H1 (cell line): ENCODE measurements at regions not wholly inside any gene's neighbourhood (a gene's known extent, or its start where the extent isn't known, plus 50 kb on each side); places are given as distances from the start of the nearest gene placed in this dataset.

Source experiments
- CTCF ChIA-PET: fragments of 300-600 bp; sonication (Branson Sonifier 250); formaldehyde crosslinking; loops from one replicate; lab custom pipeline; 2021; ENCODE audit not compliant: partially characterized antibody; lab: Charles Lee
- POLR2A ChIA-PET: fragments of 300-600 bp; sonication (Branson Sonifier 250); formaldehyde crosslinking; loops from one replicate; lab custom pipeline; 2021; ENCODE audit warnings: inconsistent platforms; ENCODE audit not compliant: partially characterized antibody; lab: Charles Lee
- DNase-seq, 2 experiments: peaks; one replicate each; pipeline versions ENCODE4 v3.0.0 to v3.0.0-alpha.2; 2010 to 2022; ENCODE audit warnings: low spot score in 2 of 2, low read depth in 1 of 2, mixed read lengths in 1 of 2
- FAIRE-seq: peaks from 2 replicates; lab custom pipeline; 2011; peaks lifted over from hg19 to GRCh38; lab: Jason Lieb, UNC
- H2AFZ ChIP-seq: 2 replicates; pipeline ENCODE4 v1.8.1; 2012; ENCODE audit warnings: low read length, inconsistent platforms
- H2AK5ac ChIP-seq: 2 replicates; pipeline ENCODE4 v1.6.1; 2013; ENCODE audit warnings: low read depth, low read length
- H2BK120ac ChIP-seq: replicated peaks from 2 replicates; pipeline ENCODE3; 2013; ENCODE audit warnings: low read depth, low read length, inconsistent platforms
- H2BK12ac ChIP-seq: 2 replicates; pipeline ENCODE4 v1.6.1; 2013; ENCODE audit warnings: low read depth, low read length
- H2BK15ac ChIP-seq: 2 replicates; pipeline ENCODE4 v1.6.1; 2013; ENCODE audit warnings: low read length
- H2BK20ac ChIP-seq: 2 replicates; pipeline ENCODE4 v1.6.1; 2013; ENCODE audit warnings: low read length
- H2BK5ac ChIP-seq: 2 replicates; pipeline ENCODE4 v1.6.1; 2013; ENCODE audit warnings: low read depth, low read length
- H3K14ac ChIP-seq: 2 replicates; pipeline ENCODE4 v1.6.1; 2013; ENCODE audit warnings: inconsistent platforms; ENCODE audit not compliant: insufficient read length
- H3K18ac ChIP-seq: 2 replicates; pipeline ENCODE4 v1.6.1; 2013; ENCODE audit warnings: low read length; ENCODE audit errors: extremely low read depth
- H3K23ac ChIP-seq: 2 replicates; pipeline ENCODE4 v1.6.1; 2013; ENCODE audit warnings: inconsistent platforms; ENCODE audit not compliant: insufficient read length
- H3K23me2 ChIP-seq: 2 replicates; pipeline ENCODE4 v1.6.1; 2013; ENCODE audit warnings: low read depth, low read length
- H3K27ac ChIP-seq: 2 replicates; pipeline ENCODE4 v1.6.1; 2011; ENCODE audit warnings: low read depth, low read length, inconsistent platforms
- H3K27me3 ChIP-seq, 4 experiments: replicated peaks in 1 of 4; 1 replicate in 1 of 4; 2 replicates in 3 of 4; pipeline versions ENCODE4 v1.6.1 to v1.8.1; 2011 to 2013; ENCODE audit warnings: low read length in 3 of 4, mild to moderate bottlenecking in 3 of 4, inconsistent platforms in 2 of 4, mixed read lengths in 2 of 4, moderate library complexity in 1 of 4; ENCODE audit not compliant: control insufficient read depth in 3 of 4, insufficient read depth in 3 of 4; ENCODE audit errors: extremely low read depth in 1 of 4
- H3K36me3 ChIP-seq, 4 experiments: 2 replicates each; pipeline versions ENCODE4 v1.6.1 to v1.8.1; 2011 to 2013; ENCODE audit warnings: mild to moderate bottlenecking in 4 of 4, low read length in 3 of 4, moderate library complexity in 2 of 4, control low read depth in 1 of 4, inconsistent platforms in 1 of 4; ENCODE audit not compliant: insufficient read depth in 4 of 4, control insufficient read depth in 2 of 4
- H3K4ac ChIP-seq: replicated peaks from 2 replicates; pipeline ENCODE3; 2013; ENCODE audit warnings: low read length, low read depth, mixed read lengths, inconsistent platforms; ENCODE audit not compliant: insufficient read length
- H3K4me1 ChIP-seq, 4 experiments: replicated peaks in 1 of 4; 1 replicate in 1 of 4; 2 replicates in 3 of 4; pipeline versions ENCODE4 v1.6.1 to v1.8.1; 2011 to 2013; ENCODE audit warnings: low read length in 3 of 4, inconsistent platforms in 2 of 4, mixed read lengths in 1 of 4; ENCODE audit not compliant: insufficient read depth in 4 of 4, control insufficient read depth in 3 of 4
- H3K4me2 ChIP-seq, 2 experiments: 2 replicates each; pipeline versions ENCODE4 v1.6.1 to v1.8.1; 2011 to 2013; ENCODE audit warnings: low read depth in 2 of 2, low read length in 2 of 2, control low read depth in 1 of 2, inconsistent platforms in 1 of 2, mild to moderate bottlenecking in 1 of 2; ENCODE audit not compliant: insufficient read depth in 1 of 2
- H3K4me3 ChIP-seq, 4 experiments: fragments of 200-600, 300-600 bp in 1 of 4; sonication (generic), shearing (Covaris generic), sonication (Bioruptor Twin) in 1 of 4; 2 replicates each; pipeline versions ENCODE4 v1.5.1 to v1.8.1; 2011 to 2016; ENCODE audit warnings: low read length in 4 of 4, low read depth in 3 of 4, control low read depth in 2 of 4, inconsistent platforms in 2 of 4, mild to moderate bottlenecking in 2 of 4, mixed read lengths in 1 of 4, moderate library complexity in 1 of 4; ENCODE audit not compliant: insufficient read depth in 2 of 4; ENCODE audit errors: extremely low read depth in 1 of 4
- H3K56ac ChIP-seq: replicated peaks from 2 replicates; pipeline ENCODE3; 2013; ENCODE audit warnings: low read depth, mild to moderate bottlenecking, mixed read lengths, low read length, inconsistent platforms; ENCODE audit not compliant: insufficient read length
- H3K79me1 ChIP-seq: 2 replicates; pipeline ENCODE4 v1.6.1; 2013; ENCODE audit warnings: low read depth, low read length, control low read depth
- H3K79me2 ChIP-seq, 2 experiments: 2 replicates each; pipeline versions ENCODE4 v1.6.1 to v1.8.1; 2012 to 2013; ENCODE audit warnings: low read length in 2 of 2, mild to moderate bottlenecking in 2 of 2, inconsistent platforms in 1 of 2; ENCODE audit not compliant: insufficient read depth in 2 of 2, control insufficient read depth in 1 of 2
- H3K9ac ChIP-seq, 4 experiments: replicated peaks in 1 of 4; 1 replicate in 1 of 4; 2 replicates in 3 of 4; pipeline versions ENCODE4 v1.6.1 to v1.8.1; 2011 to 2013; ENCODE audit warnings: low read depth in 3 of 4, low read length in 3 of 4, control low read depth in 2 of 4, mild to moderate bottlenecking in 2 of 4, moderate library complexity in 2 of 4, inconsistent platforms in 1 of 4; ENCODE audit errors: extremely low read depth in 1 of 4
- H3K9me3 ChIP-seq, 2 experiments: 2 replicates each; pipeline versions ENCODE4 v1.6.1 to v1.8.1; 2012 to 2013; ENCODE audit warnings: mild to moderate bottlenecking in 2 of 2, moderate library complexity in 2 of 2, control low read depth in 1 of 2, inconsistent platforms in 1 of 2, low read depth in 1 of 2, low read length in 1 of 2, mixed read lengths in 1 of 2; ENCODE audit not compliant: insufficient read depth in 2 of 2
- H4K20me1 ChIP-seq, 2 experiments: replicated peaks in 1 of 2; 2 replicates each; pipeline versions ENCODE3 to v1.8.1; 2011 to 2013; ENCODE audit warnings: inconsistent platforms in 2 of 2, low read length in 2 of 2, mild to moderate bottlenecking in 1 of 2; ENCODE audit not compliant: insufficient read depth in 2 of 2, control insufficient read depth in 1 of 2
- H4K5ac ChIP-seq: 2 replicates; pipeline ENCODE4 v1.6.1; 2013; ENCODE audit warnings: low read length, low read depth, mixed read lengths, inconsistent platforms; ENCODE audit not compliant: insufficient read length
- H4K8ac ChIP-seq: 2 replicates; pipeline ENCODE4 v1.8.0; 2013; ENCODE audit warnings: mild to moderate bottlenecking, moderate library complexity, low read length, inconsistent platforms; ENCODE audit not compliant: insufficient read depth; ENCODE audit errors: extremely low read depth
- H4K91ac ChIP-seq: replicated peaks from 2 replicates; pipeline ENCODE3; 2013; ENCODE audit warnings: low read length, mixed read lengths, inconsistent platforms; ENCODE audit not compliant: insufficient read length
- ATF3 ChIP-seq: IDR thresholded peaks from 2 replicates; pipeline ENCODE4 v1.6.1; 2011; ENCODE audit warnings: low read depth, mild to moderate bottlenecking, low read length; ENCODE audit not compliant: insufficient read depth
- CHD1 ChIP-seq: IDR thresholded peaks from 2 replicates; pipeline ENCODE4 v1.6.1; 2012; ENCODE audit warnings: low read depth, low read length, improper control_type of control experiment
- E2F6 ChIP-seq: IDR thresholded peaks from 2 replicates; pipeline ENCODE4 v1.6.1; 2012; ENCODE audit warnings: inconsistent platforms
- SAP30 ChIP-seq: fragments of 300-600 bp; sonication (generic); IDR thresholded peaks from 2 replicates; pipeline ENCODE4 v1.7.1; 2012; ENCODE audit warnings: low read length, moderate library complexity, mild to moderate bottlenecking, inconsistent platforms; ENCODE audit not compliant: insufficient read depth, insufficient replicate concordance
- TCF12 ChIP-seq: IDR thresholded peaks from 2 replicates; pipeline ENCODE4 v1.6.1; 2011; ENCODE audit warnings: low read depth, mild to moderate bottlenecking, low read length
- ZNF274 ChIP-seq: IDR thresholded peaks from 2 replicates; pipeline ENCODE4 v1.7.0; 2012; ENCODE audit warnings: low read length, borderline replicate concordance; ENCODE audit errors: extremely low read depth
- WGBS, 2 experiments: shearing (Covaris generic) in 1 of 2; methylation state at CpG; one replicate each; pipeline versions ENCODE4 v1.1.6 to v1.1.7; 2013 to 2015; ENCODE audit warnings: low lambda C conversion rate in 2 of 2, mixed read lengths in 2 of 2, inconsistent platforms in 1 of 2, low coverage in 1 of 2, missing lambda C conversion rate in 1 of 2; ENCODE audit not compliant: insufficient replicate concordance in 2 of 2, insufficient coverage in 1 of 2, insufficient read length in 1 of 2; ENCODE audit errors: extremely low coverage in 1 of 2, missing lambda C conversion rate in 1 of 2; 5-methylcytosine and 5-hydroxymethylcytosine counted together

GRCh38 chr5:165829504-165829903 lies 2324.1 kb downstream of the MAT2B start:
- H2BK15ac ChIP-seq: no peak overlapping the region
- H3K23ac ChIP-seq: no peak overlapping the region
- no peak overlapping the region for H2BK120ac ChIP-seq
- H3K9ac ChIP-seq: no peak overlapping the region; a peak in 1 of 7 replicates
- no peak overlapping the region for H4K8ac ChIP-seq
- FAIRE-seq (no peak), DNase-seq (no peak)
- no peak for TF ChIP-seq ATF3
- no peak for TF ChIP-seq SAP30
- TF ChIP-seq E2F6: no peak
- no peak for TF ChIP-seq TCF12
- TF ChIP-seq ZNF274: no peak
- TF ChIP-seq CHD1: no peak
- 94% methylated on average over 6 of the region's 6 CpGs; no CpG with 5 or more reads in 1 of the 2 experiments for WGBS, 2 experiments
- H3K27ac ChIP-seq: no peak overlapping the region
- H2BK5ac ChIP-seq: no peak overlapping the region
- H3K56ac ChIP-seq: no peak overlapping the region
- no peaks in the 10 kb centered on the region for H3K79me1 ChIP-seq
- no peak overlapping the region for H3K4me3 ChIP-seq
- ChIA-PET POLR2A (no interaction called here), CTCF (interaction anchor here (0.9 kb wide), 1 partner anchor 17 kb away, joined by 3 read pairs; no protein-coding TSS in a partner anchor)
- no peak overlapping the region for H3K4me2 ChIP-seq
- H2AK5ac ChIP-seq: no peak overlapping the region
- peaks cover 0 to 3% (median 0%) of the 10 kb centered on the region in 4 experiments; a peak in 1 of 7 replicates for H3K4me1 ChIP-seq
- no peaks in the 10 kb centered on the region for H4K20me1 ChIP-seq
- no peaks in the 10 kb centered on the region for H3K27me3 ChIP-seq
- no peak overlapping the region for H2BK12ac ChIP-seq
- H3K36me3 ChIP-seq: no peaks in the 10 kb centered on the region
- H4K91ac ChIP-seq: no peak overlapping the region
- H3K23me2 ChIP-seq: no peaks in the 10 kb centered on the region
- H2BK20ac ChIP-seq: no peak overlapping the region
- no peaks in the 10 kb centered on the region for H3K9me3 ChIP-seq
- no peak overlapping the region for H3K18ac ChIP-seq
- H3K79me2 ChIP-seq: no peaks in the 10 kb centered on the region
- no peak overlapping the region for H2AFZ ChIP-seq
- H4K5ac ChIP-seq: no peak overlapping the region
- H3K14ac ChIP-seq: no peak overlapping the region
- H3K4ac ChIP-seq: no peak overlapping the region
